A549 (cell line): ENCODE measurements at regions not wholly inside any gene's neighbourhood (a gene's known extent, or its start where the extent isn't known, plus 50 kb on each side); places are given as distances from the start of the nearest gene placed in this dataset.

Experiments
- CHD2 ChIP-seq: fragments of 150-350 bp; IDR thresholded peaks from 2 replicates; pipeline ENCODE4 v1.6.1; 2014; ENCODE audit warnings: low read length; ENCODE audit not compliant: partially characterized antibody
- CTCF ChIP-seq: fragments of >200 bp; sonication (Bioruptor Twin); formaldehyde crosslinking; IDR thresholded peaks from 3 replicates; pipeline ENCODE4 v1.5.1; 2016
- ESRRA ChIP-seq: fragments of 150-350 bp; IDR thresholded peaks from 2 replicates; pipeline ENCODE4 v1.6.1; 2014; ENCODE audit warnings: mild to moderate bottlenecking, low read length, borderline replicate concordance
- JUNB ChIP-seq: fragments of >200 bp; sonication (Bioruptor Twin); formaldehyde crosslinking; IDR thresholded peaks from 2 replicates; pipeline ENCODE4 v1.6.1; 2016
- NR3C1 ChIP-seq: fragments of >200 bp; sonication (Bioruptor Twin); formaldehyde crosslinking; IDR thresholded peaks from 3 replicates; pipeline ENCODE4 v1.6.1; 2017
- REST ChIP-seq: fragments of 200-600 bp; sonication (generic); IDR thresholded peaks from 2 replicates; pipeline ENCODE4 v1.6.1; 2016; ENCODE audit warnings: antibody characterized with exemption, mild to moderate bottlenecking, moderate library complexity
- RFX5 ChIP-seq: fragments of 450-650 bp; IDR thresholded peaks from 2 replicates; pipeline ENCODE4 v1.7.1; 2014; ENCODE audit warnings: antibody characterized with exemption, mild to moderate bottlenecking, moderate library complexity
- SREBF2 ChIP-seq: fragments of 450-650 bp; IDR thresholded peaks from 2 replicates; pipeline ENCODE4 v1.6.1; 2014; ENCODE audit warnings: mild to moderate bottlenecking, moderate library complexity

- no peak for TF ChIP-seq NR3C1
- no peak for TF ChIP-seq ESRRA
- TF ChIP-seq CTCF = no peak
- no peak for TF ChIP-seq REST
- TF ChIP-seq RFX5 = no peak
- TF ChIP-seq CHD2 = no peak
- TF ChIP-seq SREBF2 = no peak
- TF ChIP-seq JUNB = no peak
Measured at GRCh38 chr5:167993771-167994170, 297.7 kb upstream of the WWC1 start.
